HPDE6-E6E7 (cell line): ENCODE measurements at regions not wholly inside any gene's neighbourhood (a gene's known extent, or its start where the extent isn't known, plus 50 kb on each side); places are given as distances from the start of the nearest gene placed in this dataset.

Experiments used
- DNase-seq: peaks from one replicate; pipeline ENCODE4 v3.0.0; 2011; ENCODE audit warnings: missing footprints; ENCODE audit errors: extremely low spot score

DNA sequence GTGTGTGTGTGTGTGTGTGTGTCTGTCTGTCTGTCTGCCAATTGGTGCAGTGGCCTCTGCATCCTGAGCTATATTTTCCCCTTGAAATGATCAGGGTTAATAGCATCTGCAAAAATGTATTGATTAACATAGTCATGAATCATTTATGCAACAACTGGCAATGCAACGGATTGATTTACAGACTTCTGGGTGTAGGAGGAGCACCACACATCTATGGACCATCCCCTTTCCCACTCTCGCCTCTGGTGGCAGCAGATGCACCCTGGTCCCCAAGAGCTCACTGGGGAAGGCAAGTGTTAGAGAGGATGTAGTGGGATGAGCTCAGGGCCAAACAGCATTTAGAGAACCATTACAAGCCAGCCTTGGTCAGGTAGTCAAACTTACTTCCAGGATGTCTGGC, 272.7 kb upstream of the C2CD4B start:
- DNase-seq = no peak

DNA sequence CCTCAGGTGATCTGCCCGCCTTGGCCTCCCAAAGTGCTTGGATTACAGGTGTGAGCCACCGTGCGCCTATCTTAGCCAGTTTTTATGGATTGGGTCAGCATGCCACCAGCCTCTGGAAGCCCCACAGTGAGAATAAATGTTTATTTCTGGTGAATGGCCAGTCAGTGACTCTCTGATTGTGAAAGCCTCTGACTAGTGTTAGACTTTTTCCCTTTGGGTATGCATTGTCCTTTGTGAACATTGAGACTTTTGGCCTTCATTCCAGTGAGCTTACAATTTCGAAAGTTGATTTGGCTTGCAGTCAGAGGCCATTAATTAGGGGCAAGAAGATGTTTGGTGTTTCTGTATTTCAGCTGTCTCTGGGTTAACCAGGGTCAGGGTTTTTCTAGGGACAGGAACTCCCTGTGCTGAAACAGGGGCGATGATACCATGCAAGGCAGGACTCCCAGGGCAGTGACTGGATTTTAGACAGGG, 274.5 kb upstream of the C2CD4B start:
- DNase-seq = no peak

DNA sequence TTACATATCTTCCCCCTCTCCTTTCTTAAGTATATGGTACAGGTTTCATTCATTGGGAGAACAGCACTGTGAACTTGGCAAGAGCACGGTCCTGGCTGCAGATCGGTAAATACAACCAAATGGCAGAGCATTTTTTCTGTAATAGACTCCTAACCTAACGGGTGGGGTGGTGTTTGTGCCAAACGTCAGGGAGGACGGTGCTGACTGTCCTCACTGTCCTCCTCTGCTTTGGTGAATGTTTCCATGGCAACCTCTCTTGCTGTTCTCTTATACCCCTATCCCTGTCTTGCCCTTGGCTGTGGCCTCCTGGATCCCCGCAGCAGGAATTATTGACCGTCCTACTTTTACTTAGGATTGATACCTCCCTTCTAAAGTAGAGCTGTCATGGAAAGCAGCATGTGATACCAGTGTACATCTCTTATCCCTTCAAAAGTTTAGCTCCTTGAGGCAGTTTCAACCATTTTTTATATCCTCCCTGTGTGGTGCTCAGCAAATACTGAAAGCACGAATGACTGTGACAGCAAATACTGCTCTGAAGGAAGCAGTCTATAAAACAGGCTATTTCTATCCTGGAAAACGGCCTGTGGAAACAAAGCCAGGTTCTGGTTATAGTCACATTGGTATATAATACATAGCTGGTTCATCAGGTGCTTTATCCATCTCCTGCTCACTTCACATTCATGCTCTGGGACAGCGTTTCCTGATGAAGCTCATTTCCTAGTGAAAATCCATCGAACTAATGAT, 275.4 kb upstream of the C2CD4B start:
- no peak for DNase-seq

DNA sequence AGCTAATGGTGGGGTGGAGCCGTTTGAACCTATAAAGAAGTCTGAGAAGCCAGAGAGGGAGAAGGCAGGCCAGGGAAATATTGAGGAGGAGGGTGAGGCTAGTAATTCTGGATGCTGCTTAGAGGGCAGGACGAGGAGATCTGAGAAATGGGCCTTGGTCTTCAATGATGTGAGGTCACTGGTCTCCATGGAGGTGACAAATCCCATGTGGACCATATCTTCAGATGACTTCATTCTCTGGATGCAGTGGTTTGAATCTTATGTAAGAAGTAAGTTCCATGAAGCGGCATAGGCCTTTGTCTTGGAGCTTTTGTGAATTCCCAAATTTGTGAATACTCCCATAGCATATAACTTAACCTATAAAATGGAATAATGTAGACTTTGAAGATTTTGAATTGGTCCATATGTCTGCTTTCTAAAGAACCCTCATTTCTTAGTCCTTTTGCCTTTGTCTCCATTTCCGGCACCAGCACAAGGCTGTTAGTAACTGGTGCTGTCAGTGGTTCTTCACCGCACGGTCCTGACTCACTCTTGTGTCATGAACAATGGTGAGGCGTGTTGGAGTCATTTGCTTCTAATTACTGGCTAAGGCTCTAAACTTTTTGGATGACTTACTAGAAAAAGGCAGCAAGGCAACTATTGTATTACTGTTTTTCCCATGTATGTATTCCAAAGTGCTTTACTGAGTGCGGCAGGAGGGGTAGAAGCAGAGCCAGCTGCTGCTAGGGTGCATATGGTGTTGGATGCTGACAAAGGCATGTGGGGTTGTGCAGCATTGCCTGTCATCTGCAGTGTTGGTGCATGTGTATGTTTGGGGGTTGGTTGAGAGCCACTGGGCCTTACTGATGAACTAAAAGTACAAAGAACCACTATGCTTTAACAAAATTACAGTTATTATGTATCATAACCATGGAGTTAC, 279.3 kb upstream of the C2CD4B start:
- peak; percentile 88 for DNase-seq

DNA sequence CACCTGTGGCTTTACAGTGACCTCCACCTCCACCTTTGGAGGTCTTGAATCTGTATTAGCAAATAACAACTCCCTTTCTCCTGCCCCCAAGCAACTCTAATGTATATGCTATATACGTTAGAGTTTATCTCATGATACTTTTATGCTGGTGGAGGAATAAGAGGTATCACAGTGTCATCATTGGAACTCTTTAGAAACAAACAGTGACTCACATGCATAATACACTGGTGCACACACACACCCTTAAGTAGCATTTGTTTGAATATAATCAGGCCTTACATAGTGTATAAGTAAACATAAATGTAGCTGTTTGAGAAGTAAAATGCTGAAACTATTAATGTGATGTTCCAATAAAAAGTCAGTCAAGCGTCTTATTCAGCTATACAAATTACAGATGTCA, 280.2 kb upstream of the C2CD4B start:
- DNase-seq = no peak

DNA sequence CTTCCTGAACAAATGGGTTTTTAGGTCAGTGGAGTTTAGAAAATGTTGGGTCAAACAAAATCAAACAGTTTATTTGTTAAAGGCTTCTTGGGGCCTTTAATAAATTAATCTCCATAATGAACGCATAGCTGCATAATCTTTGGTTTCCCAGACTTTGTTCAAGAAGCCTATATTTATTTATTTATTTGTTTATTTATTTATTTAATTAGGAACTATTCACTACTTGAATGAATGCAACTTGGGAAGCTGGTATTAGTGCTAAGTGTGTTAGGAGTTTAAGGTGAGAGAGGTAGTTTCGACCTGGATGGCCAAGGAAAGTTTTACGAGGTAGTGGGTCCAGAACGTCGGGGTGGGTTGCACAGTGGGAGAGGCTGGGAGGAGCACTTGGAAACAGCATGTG, 281.9 kb upstream of the C2CD4B start:
- DNase-seq = no peak

DNA sequence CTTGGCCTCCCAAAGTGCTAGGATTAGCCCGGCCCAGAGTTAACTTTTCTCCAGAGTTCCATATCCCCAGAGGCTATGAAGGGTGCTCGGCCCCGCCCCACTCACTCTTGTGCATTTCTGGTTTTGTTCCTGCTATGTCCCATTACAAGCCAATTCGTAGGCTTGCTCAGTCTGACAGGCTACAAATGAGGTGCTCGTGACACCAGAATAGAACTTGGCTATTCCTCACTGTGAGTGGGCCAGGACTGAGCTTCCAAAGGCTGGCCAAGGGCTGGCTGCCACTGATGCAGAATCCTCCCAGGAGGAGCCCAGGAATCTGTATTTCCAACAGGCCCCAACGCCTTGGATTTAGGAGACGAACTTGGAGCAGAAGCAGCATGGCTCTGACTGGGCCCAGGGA, 282.7 kb upstream of the C2CD4B start:
- no peak for DNase-seq

DNA sequence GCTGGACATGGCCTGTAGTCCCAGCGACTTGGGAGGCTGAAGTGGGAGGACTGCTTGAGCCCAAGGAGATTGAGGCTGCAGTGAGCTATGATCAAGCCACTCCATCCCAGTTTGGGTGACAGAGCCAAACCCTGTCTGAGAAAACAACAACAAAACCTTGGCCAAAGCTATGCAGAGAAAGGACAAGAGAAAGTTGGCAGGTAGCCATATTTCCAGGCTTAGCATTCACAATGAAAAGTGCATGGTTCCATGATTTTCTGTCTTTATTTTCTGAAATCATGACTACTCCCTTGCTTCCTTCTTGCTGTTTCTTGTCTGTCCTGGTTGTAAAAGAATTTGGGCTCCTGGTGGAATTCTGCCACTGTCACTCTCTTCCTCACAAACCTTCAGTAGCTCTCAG, 284.6 kb upstream of the C2CD4B start:
- DNase-seq = no peak

DNA sequence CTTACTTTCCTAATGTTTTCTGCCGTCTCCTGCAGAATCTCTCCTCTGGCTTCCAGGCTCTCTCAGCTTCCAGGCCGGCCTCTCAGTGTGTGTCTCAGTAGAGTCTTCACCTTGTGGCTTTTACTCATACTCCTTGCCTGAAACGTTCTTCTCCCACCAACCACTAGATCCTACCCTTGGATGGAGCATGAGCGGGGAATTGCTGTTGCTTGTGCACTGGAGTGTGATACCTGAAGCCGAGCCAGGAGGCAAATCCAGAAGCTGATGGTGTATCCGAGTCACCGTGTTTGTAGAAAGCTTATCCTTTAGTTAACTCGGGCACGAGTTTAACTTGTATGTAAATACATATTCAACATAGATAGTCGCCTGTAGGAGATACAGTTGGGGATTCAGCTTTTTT, 285.0 kb upstream of the C2CD4B start:
- no peak for DNase-seq

DNA sequence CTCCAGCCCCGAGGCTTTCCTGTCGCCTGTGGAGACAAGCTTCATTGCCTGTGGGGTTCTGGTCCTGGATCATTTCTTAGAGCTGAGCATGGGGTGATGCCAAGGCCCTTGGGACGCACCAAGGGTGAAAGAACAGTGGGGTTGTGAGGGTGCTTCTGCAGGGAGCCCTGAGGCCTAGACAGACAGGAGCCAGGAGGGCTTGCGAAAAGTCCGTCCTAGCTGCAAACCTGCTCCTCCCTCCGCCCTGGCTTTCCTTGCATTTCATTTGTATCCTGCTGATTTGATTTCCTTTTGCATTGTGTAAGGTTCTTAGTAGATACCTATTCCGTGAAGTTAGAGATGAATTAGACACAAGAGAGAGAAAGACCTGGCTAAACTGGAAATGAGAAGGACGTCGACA, 286.9 kb upstream of the C2CD4B start:
- DNase-seq = no peak

DNA sequence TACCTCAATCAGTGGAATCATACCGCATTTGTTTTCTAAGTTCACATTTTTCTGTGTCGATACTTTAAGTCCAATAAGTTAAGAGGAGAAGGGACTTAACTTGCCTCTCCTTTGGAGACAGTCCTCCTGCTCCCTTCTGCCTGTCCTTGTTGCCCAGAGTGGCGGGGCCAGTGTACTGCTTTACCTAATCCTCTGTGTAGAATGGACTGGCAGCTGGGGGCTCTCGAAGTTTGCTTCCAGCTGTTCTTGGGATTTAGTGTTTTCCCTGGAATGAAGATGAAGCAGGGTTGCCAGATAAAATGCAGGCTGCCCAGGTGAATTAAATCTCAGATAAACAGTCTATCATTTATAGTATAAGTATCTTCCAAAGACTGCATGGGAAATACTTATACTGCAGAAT, 287.6 kb upstream of the C2CD4B start:
- no peak for DNase-seq

DNA sequence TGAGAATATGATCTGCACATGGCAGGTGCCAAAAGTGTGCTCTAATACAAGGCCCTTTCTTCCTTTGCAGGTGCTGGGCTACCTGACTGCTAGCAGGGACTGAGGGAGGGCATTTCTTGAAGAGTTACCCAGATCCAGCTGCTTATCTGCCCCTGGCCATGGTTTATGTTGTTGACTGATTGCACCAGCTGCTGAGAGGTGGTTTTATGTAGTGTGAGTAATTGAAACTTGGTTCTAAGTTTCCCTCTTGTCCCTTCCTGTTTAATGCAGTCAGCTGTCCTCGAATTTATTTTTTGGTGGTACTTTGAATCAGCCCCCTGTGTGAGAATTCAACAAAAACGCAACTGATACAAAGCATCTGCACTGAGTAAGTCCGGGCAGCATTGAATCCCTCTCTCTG, 288.3 kb upstream of the C2CD4B start:
- no peak for DNase-seq

DNA sequence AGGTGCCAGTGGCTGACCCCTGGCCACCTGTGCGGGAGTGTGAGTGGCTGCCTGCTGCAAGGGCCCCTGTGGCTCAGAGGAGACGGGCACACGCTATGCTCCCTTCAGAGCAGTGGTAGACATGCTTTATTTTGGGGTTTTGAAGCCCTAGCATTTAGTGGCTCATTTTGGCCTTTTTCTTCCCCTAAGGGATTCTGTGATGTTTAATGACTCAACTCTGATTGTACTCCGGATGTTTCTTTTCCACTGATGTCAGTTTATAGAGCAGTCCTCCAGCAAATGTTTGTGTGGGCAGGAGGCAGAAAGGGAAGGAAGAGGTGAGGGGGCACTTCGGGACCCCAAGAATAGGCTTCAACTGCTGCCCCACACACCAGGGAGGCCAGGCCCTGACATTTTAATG, 288.9 kb upstream of the C2CD4B start:
- DNase-seq = no peak

DNA sequence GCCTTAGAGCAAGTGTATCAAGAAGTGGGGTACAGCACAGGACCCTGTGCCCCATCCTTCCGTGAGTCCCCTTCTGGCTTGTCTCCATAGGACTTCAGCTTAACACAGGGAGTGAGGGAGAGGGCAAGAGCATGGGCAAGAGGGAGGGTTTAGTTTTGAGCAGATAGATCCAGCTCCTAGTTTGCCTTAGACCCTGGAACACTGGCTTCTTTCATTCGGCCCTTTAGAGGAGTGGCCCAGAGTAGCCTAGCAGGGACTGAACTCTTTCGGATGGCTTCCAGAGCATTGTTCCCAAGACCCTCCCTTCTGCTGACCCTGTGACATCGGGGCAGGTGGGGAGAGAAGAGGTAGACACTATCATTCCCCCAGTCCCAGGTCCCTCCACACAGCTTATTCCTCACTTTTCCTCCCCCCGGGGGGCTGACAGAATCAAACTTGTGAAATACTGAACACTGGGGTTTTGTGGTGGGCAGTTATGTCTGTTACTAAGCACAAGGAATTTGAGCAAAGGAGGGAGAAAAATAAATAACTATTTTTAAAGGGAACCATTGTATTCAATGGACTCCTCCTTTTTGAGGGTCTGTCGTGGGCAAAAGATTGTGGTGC, 289.6 kb upstream of the C2CD4B start:
- no peak for DNase-seq

DNA sequence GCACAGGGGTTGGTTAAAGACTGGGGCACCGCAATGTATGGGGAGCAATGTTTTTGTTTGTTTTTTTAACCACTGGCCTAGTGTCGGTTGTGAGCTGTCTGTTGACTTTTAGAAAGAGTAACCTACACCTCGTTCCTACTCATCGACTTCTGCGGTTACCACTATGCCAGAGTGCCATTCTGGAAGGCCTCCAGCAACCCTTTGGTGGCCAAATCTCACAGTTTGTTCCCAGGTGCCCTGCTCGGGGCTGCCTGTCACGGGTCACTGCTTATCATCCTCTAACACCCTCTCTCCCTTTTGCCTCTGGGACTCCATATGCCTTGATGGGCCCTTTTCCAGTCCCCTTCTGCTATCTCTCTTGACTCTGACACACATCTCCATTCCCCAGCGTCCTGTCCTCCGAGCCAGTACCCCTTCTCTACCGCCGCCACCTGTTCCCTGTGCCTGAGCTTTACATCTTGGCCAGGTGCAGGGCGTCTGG, 290.4 kb upstream of the C2CD4B start:
- DNase-seq = no peak

DNA sequence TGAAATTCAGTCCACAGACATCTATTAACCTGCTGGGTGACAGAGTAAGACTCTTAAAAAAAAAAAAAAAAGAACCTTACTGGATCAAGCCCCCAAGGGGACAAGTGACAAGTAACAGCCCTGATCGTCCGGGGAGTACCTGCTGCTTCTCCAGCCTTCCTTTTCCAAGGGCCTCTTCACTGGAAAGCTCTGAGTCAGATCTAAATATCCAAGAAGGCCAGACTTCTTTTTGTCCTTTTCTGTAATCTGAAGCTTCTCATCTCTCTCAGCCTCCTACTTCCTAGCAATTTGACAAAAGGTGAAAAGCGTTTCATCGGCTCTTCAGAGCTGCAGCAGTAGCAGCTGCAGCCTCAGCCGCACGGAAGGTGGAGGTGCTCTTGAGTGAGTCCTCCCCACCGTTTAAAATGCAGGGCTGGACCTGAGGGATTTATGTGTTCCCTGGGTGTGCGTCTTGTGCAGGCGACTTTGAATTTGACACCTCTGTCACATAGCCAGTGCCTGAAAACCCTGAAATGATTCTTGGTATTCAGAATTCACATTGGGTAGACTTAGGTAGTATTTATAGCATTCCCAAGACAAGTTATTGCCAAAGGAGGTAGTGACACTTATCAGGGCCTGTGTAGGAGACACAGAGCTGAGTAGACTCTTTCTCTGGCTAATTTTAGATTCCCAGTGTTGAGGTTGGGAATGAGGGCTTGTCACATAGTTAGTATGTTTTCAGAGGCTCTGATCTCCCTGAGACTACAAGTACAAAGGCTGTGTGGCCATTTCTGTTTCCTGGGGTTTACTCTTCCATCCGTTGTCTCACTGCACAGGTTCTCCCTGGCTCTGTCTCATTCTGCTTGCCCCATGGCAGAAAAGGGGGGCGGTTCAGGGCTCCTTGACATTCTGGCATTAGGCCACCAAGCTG, 291.2 kb upstream of the C2CD4B start:
- DNase-seq = no peak

DNA sequence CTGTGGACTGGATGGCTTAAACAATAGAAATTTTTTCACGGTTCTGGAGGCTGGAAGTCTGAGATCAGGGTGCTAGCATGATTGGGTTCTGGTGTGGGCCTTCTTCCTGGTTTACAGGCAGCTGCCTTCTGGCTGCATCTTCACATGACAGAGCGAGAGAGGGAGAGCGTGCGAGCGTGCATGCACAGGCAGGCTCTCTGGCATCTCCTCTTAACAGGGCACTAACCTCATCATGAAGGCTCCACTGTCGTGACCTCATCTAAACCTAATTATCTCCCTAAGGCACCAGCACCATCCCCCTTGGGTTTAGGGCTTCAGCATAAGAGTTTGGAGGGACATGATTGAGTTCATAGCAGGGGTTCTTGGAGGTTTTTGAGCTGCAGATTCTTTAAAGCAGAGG, 292.0 kb upstream of the C2CD4B start:
- no peak for DNase-seq

DNA sequence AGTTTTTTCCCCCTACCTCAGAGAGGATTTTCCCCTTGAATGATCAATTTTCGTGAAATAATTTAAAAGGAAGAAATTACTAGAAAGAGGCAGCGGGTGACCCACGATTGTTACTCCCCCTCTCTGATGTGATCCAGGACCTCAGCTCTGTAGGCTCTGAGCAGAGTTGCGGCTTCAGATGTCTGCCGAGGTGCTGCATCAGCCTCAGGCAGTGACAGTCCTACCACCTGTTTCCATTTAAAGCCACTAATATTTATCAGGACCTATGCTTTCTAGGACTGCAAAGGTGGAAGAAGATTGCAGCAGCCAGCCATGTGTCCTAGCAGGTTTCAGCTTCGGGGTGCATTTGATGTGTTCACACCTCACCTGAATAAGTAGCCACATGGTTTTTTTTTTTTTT, 294.8 kb upstream of the C2CD4B start:
- no peak for DNase-seq

DNA sequence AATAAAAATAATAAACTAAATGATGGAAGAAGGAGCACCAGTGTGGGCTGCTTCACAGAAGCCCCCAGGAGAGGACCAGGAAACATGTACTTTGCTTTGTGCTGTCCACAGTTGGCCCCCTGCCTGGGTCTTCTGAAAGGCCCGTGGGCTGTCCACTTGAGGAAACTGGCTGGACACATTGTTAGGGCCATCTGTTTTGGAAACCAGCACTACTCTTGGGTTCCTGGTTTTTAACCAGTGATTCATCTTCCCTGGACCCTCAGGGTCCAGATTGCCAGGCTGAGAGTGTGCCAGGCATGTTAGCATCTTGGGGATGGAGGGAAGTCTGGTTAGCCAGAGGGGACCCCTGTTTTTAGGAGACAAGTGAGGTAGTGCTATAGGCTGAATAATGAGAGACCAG, 297.2 kb upstream of the C2CD4B start:
- DNase-seq = no peak

DNA sequence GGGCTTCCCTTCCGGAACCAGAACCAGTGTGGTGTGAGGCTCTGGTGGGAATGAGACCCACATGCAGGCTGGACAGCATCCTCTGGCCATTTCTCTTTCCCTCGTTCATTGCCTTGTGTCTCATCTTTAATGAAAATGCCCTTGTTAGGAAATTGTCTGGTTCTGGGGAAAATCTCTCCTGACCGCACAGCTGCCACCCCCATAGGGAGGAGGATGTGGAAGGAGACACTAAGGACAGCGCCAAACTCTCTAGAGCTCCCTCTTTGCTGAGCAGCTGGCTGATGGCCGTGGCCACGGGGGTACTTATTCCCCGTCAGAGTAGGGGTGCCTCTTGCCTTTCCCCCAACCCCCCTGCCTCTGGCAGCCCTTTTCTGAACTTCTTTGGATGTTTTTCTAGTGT, 297.6 kb upstream of the C2CD4B start:
- no peak for DNase-seq

DNA sequence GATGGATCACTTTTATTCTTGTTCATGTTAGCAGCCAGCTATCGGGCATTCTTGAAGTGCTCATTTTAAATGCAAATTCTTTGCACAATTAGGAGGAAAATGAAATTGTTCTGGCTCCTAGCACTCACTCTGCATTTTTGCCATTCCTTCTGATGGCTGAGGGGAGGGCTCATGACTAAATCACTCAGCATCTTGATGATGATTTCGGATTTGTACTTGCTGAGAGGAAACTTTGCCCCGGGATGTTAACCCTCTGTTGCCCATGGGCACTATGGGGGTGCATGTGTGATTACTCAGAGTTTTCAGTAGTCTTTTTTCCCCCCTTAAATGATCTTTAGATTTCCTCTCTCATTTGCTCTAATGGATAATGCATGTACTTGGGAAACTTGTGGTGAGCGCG, 299.6 kb upstream of the C2CD4B start:
- no peak for DNase-seq

DNA sequence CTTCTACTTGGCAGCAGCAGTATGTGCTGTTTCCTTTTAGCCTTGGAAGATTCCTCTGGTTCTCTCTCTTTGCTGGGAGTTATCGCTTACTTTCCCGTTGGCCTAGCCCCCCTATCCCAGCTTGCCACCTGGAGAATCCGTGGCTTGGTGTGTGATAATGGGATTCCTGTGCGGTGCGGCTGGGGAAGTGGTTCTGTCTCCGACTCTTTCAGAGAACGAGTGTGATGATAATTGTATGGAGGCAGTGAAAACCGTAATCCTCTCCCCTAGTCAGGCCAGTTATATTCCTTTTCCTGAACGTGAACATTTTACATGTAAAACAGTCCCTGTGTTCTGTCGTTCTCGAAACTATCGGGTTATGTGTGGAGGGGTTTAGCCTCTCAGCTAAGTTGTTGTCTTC, 300.1 kb upstream of the C2CD4B start:
- DNase-seq = no peak
